SH-SY5Y (cell line): ENCODE measurements at regions not wholly inside any gene's neighbourhood (a gene's known extent, or its start where the extent isn't known, plus 50 kb on each side); places are given as distances from the start of the nearest gene placed in this dataset.

Source experiments
- GATA2 ChIP-seq: IDR thresholded peaks from 2 replicates; pipeline ENCODE4 v1.6.1; 2011; ENCODE audit warnings: mild to moderate bottlenecking, low read depth, low read length
- GATA3 ChIP-seq: IDR thresholded peaks from 2 replicates; pipeline ENCODE4 v1.6.1; 2011; ENCODE audit warnings: low read depth, mild to moderate bottlenecking, low read length, moderate library complexity

DNA sequence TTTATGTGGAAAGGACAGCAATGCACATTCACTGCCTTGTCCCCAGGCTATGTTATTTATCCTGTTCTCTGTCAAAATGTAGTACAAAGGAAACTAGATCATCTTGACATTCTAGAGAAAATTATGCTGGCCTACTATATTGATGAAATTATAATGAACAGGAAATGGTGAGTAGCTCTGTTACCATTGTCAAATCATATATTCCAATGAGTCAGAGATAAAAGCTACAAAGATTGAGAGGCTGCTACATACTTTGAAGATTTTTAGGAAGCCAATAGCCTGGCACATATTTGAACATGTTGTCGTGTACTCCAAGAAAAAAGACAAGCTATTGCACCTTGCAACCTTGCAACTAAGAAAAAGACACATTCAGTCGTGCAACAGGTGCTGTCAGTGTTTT lies 52.7 kb upstream of the TET2 start:
- TF ChIP-seq GATA2 (no peak), GATA3 (no peak)
